A673 (cell line): ENCODE measurements at regions not wholly inside any gene's neighbourhood (a gene's known extent, or its start where the extent isn't known, plus 50 kb on each side); places are given as distances from the start of the nearest gene placed in this dataset.

ENCODE experiments used
- BruUV-seq: library from RNA; stranded (reverse); fragments of 400-500 nt; replicated peaks from 2 replicates; lab custom pipeline; 2021; lab: Mats Ljungman, UMichigan
- CTCF ChIA-PET: fragments of 300-600 bp; sonication (Branson Sonifier 250); formaldehyde crosslinking; loops from one replicate; lab custom pipeline; 2022; ENCODE audit warnings: antibody characterized with exemption; lab: Charles Lee
- POLR2A ChIA-PET: fragments of 300-600 bp; sonication (Branson Sonifier 250); formaldehyde crosslinking; loops from one replicate; lab custom pipeline; 2022; ENCODE audit warnings: antibody characterized with exemption; ENCODE audit not compliant: low non-redundant PET; lab: Charles Lee
- DNase-seq: peaks from one replicate; pipeline ENCODE4 v3.0.0-alpha.2; 2015; ENCODE audit warnings: low spot score
- H3K27ac ChIP-seq: fragments of 200-600 bp; sonication (generic); 2 replicates; pipeline ENCODE4 v1.5.1; 2016; ENCODE audit warnings: mixed run types, low read depth, mild to moderate bottlenecking, mixed read lengths, antibody characterized with exemption, low read length; ENCODE audit not compliant: poor library complexity, severe bottlenecking
- H3K27me3 ChIP-seq: fragments of 200-600 bp; sonication (generic); replicated peaks from 2 replicates; pipeline ENCODE4 v1.6.1; 2017; ENCODE audit warnings: mixed run types, low read depth, mild to moderate bottlenecking, mixed read lengths, antibody characterized with exemption, low read length; ENCODE audit not compliant: insufficient read depth, poor library complexity
- H3K36me3 ChIP-seq: fragments of 200-600 bp; sonication (generic); 2 replicates; pipeline ENCODE4 v1.6.1; 2016; ENCODE audit warnings: mixed run types, mild to moderate bottlenecking, mixed read lengths, antibody characterized with exemption, low read length; ENCODE audit not compliant: insufficient read depth, poor library complexity, severe bottlenecking
- H3K4me1 ChIP-seq: fragments of 200-600 bp; sonication (generic); 2 replicates; pipeline ENCODE4 v1.6.1; 2017; ENCODE audit warnings: mixed run types, mild to moderate bottlenecking, mixed read lengths, antibody characterized with exemption, low read length; ENCODE audit not compliant: insufficient read depth, poor library complexity, severe bottlenecking
- H3K4me3 ChIP-seq: fragments of 200-600 bp; sonication (generic); 2 replicates; pipeline ENCODE4 v1.5.1; 2016; ENCODE audit warnings: low read depth, mixed run types, mild to moderate bottlenecking, mixed read lengths, low read length; ENCODE audit not compliant: poor library complexity, severe bottlenecking
- H3K9me3 ChIP-seq: fragments of 200-600 bp; sonication (generic); 2 replicates; pipeline ENCODE4 v1.6.1; 2016; ENCODE audit warnings: mixed run types, low read depth, mild to moderate bottlenecking, mixed read lengths, antibody characterized with exemption, low read length; ENCODE audit not compliant: poor library complexity, severe bottlenecking
- CTCF ChIP-seq: fragments of 300-800, 200-600 bp; sonication (generic); conservative IDR thresholded peaks from 2 replicates; pipeline ENCODE4 v1.5.1; 2017; ENCODE audit warnings: low read depth, mild to moderate bottlenecking, antibody characterized with exemption, low read length, moderate library complexity, mixed read lengths
- EZH2 ChIP-seq: fragments of 200-600 bp; sonication (generic); IDR thresholded peaks from 2 replicates; pipeline ENCODE4 v1.6.1; 2017; ENCODE audit warnings: borderline replicate concordance, low read depth, mild to moderate bottlenecking, mixed read lengths, antibody characterized with exemption, low read length; ENCODE audit not compliant: poor library complexity, severe bottlenecking
- intact Hi-C: fragments of 100-400 bp; cut with micrococcal nuclease; formaldehyde crosslinking; loops from one replicate; pipeline ENCODE4 v1.10.0; 2022; ENCODE audit not compliant: unreplicated experiment

- DNase-seq = no peak
- intact Hi-C loops = no loop called here
- Histone ChIP-seq H3K4me1 (no peaks in the 10 kb centered on the region), H3K4me3 (no peak overlapping the region), H3K27me3 (peaks cover 50% of the 10 kb centered on the region), H3K27ac (no peak overlapping the region), H3K9me3 (no peaks in the 10 kb centered on the region), H3K36me3 (no peaks in the 10 kb centered on the region)
- BruUV-seq = no TSS peak
- POLR2A ChIA-PET = no interaction called here
- CTCF ChIA-PET = no interaction called here
- no peak for TF ChIP-seq CTCF
- TF ChIP-seq EZH2 = no peak
Observed at GRCh38 chr17:6352016-6352415, 82.9 kb downstream of the AIPL1 start.

- H3K27ac ChIP-seq = no peak overlapping the region
- no peak for TF ChIP-seq CTCF
- no peak for TF ChIP-seq EZH2
- H3K4me3 ChIP-seq = no peak overlapping the region
- H3K36me3 ChIP-seq = no peaks in the 10 kb centered on the region
- H3K4me1 ChIP-seq = no peaks in the 10 kb centered on the region
- peaks cover 62% of the 10 kb centered on the region for H3K27me3 ChIP-seq
- POLR2A ChIA-PET = no interaction called here
- DNase-seq = no peak
- CTCF ChIA-PET = no interaction called here
- intact Hi-C loops = no loop called here
- no TSS peak for BruUV-seq
- H3K9me3 ChIP-seq = no peaks in the 10 kb centered on the region
Observed at GRCh38 chr17:6350806-6351205, 84.1 kb downstream of the AIPL1 start.

DNA sequence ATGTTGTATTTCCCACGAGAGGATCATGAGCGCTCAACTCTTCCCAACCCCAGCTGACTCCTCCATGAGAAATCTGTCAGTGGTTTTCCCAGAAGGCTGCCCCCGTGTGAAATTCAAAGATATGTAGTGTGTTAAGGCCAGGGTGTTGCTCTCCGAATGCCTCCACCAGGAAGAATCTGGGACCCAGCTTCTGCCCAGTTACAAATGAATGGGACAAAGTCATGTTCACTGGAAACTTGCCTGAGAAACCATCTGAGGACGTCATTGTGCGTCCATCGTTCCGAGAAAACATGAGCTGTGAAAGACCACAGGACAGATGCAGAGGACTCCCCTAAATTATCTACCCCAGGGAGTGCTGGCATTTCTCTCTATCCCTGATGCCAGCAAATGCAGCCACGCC, 86.0 kb downstream of the AIPL1 start:
- no TSS peak for BruUV-seq
- Histone ChIP-seq H3K9me3 (no peaks in the 10 kb centered on the region), H3K27ac (no peak overlapping the region), H3K36me3 (no peaks in the 10 kb centered on the region), H3K4me3 (no peak overlapping the region), H3K4me1 (no peaks in the 10 kb centered on the region), H3K27me3 (peaks cover 71% of the 10 kb centered on the region)
- DNase-seq = no peak
- ChIA-PET POLR2A (no interaction called here), CTCF (no interaction called here)
- intact Hi-C loops = no loop called here
- no peak for TF ChIP-seq EZH2
- TF ChIP-seq CTCF = no peak
